Vagina (tissue), 2 donors: ENCODE measurements at regions not wholly inside any gene's neighbourhood (a gene's known extent, or its start where the extent isn't known, plus 50 kb on each side); places are given as distances from the start of the nearest gene placed in this dataset.

Experiments used
- DNase-seq, 2 donors: peaks; one replicate each; pipeline ENCODE4 v3.0.0-alpha.2; 2017; ENCODE audit errors: extremely low spot score in 2 of 2
- H3K27ac ChIP-seq: fragments of 200-600 bp; sonication (generic); one replicate; pipeline ENCODE4 v1.5.1; 2019
- H3K27me3 ChIP-seq: fragments of 200-600 bp; sonication (generic); one replicate; pipeline ENCODE4 v1.5.1; 2019
- H3K36me3 ChIP-seq, 2 donors: fragments of 200-600 bp; sonication (generic); one replicate each; pipeline ENCODE4 v1.5.1; 2017 to 2019
- H3K4me1 ChIP-seq: fragments of 200-600 bp; sonication (generic); one replicate; pipeline ENCODE4 v1.5.1; 2019
- H3K4me3 ChIP-seq, 2 donors: fragments of 200-600 bp; sonication (generic); 1 replicate in 1 of 2; 2 replicates in 1 of 2; pipeline ENCODE4 v1.5.1; 2016 to 2019
- H3K9me3 ChIP-seq: fragments of 200-600 bp; sonication (generic); one replicate; pipeline ENCODE4 v1.5.1; 2019
- CTCF ChIP-seq, 3 experiments: fragments of 450-650 bp in 2 of 3; fragments of 200-600 bp in 1 of 3; sonication (generic) in 1 of 3; IDR thresholded peaks; one replicate each; pipeline ENCODE4 v1.5.1; 2017 to 2019; ENCODE audit warnings: antibody characterized with exemption in 3 of 3, mild to moderate bottlenecking in 2 of 3, moderate library complexity in 2 of 3
- POLR2A ChIP-seq, 2 donors: fragments of 450-650 bp; IDR thresholded peaks; one replicate each; pipeline ENCODE4 v1.6.1; 2017; ENCODE audit warnings: antibody characterized with exemption in 2 of 2, mild to moderate bottlenecking in 2 of 2, moderate library complexity in 2 of 2
- POLR2AphosphoS5 ChIP-seq, 2 donors: sonication (generic); formaldehyde crosslinking; IDR thresholded peaks; one replicate each; pipeline ENCODE4 v1.9.0; 2017; ENCODE audit warnings: antibody characterized with exemption in 2 of 2, mild to moderate bottlenecking in 2 of 2, low read depth in 1 of 2; ENCODE audit not compliant: insufficient read depth in 1 of 2
- intact Hi-C: fragments of 100-400 bp; cut with DNase I; formaldehyde crosslinking; loops from one replicate; pipeline ENCODE4 v1.15.1; 2023

- intact Hi-C loops = no loop called here
Observed at GRCh38 chr11:127574478-127574877, 573.9 kb upstream of the KIRREL3 start.

GRCh38 chr11:127568891-127569290 lies 568.3 kb upstream of the KIRREL3 start:
- intact Hi-C loops = no loop called here
- Histone ChIP-seq H3K4me1 (no peaks in the 10 kb centered on the region), H3K36me3 (no peaks in the 10 kb centered on the region), H3K9me3 (no peaks in the 10 kb centered on the region), H3K4me3 (no peak overlapping the region), H3K27me3 (no peaks in the 10 kb centered on the region), H3K27ac (no peak overlapping the region)
- DNase-seq = no peak
- no peak for TF ChIP-seq POLR2A (IDR thresholded peaks at IDR 0.05)
- no peak for TF ChIP-seq CTCF (IDR thresholded peaks at IDR 0.05)
- TF ChIP-seq POLR2AphosphoS5 (IDR thresholded peaks at IDR 0.05; ENCODE audit: insufficient read depth in 1 of 2, low read depth in 1 of 2) = no peak

More at GRCh38 chr11:127574478-127574877, 573.9 kb upstream of the KIRREL3 start:
- Histone ChIP-seq H3K27ac (no peak overlapping the region), H3K4me3 (no peak overlapping the region), H3K4me1 (no peaks in the 10 kb centered on the region), H3K9me3 (no peaks in the 10 kb centered on the region), H3K27me3 (no peaks in the 10 kb centered on the region), H3K36me3 (no peaks in the 10 kb centered on the region)
- TF ChIP-seq POLR2A (IDR thresholded peaks at IDR 0.05) (no peak), CTCF (IDR thresholded peaks at IDR 0.05) (no peak), POLR2AphosphoS5 (IDR thresholded peaks at IDR 0.05; ENCODE audit: insufficient read depth in 1 of 2, low read depth in 1 of 2) (no peak)
- DNase-seq = no peak

GRCh38 chr11:127567237-127567932 lies 566.8 kb upstream of the KIRREL3 start:
- no peak for TF ChIP-seq CTCF (IDR thresholded peaks at IDR 0.05)
- no peak for TF ChIP-seq POLR2AphosphoS5 (IDR thresholded peaks at IDR 0.05; ENCODE audit: insufficient read depth in 1 of 2, low read depth in 1 of 2)
- no peak for TF ChIP-seq POLR2A (IDR thresholded peaks at IDR 0.05)
- Histone ChIP-seq H3K4me1 (no peaks in the 10 kb centered on the region), H3K9me3 (no peaks in the 10 kb centered on the region), H3K36me3 (no peaks in the 10 kb centered on the region), H3K4me3 (no peak overlapping the region), H3K27ac (no peak overlapping the region), H3K27me3 (no peaks in the 10 kb centered on the region)
- DNase-seq = no peak
- intact Hi-C loops = no loop called here

- intact Hi-C loops = no loop called here
- no peaks in the 10 kb centered on the region for H3K27me3 ChIP-seq
- no peak overlapping the region for H3K27ac ChIP-seq
- H3K4me1 ChIP-seq = no peaks in the 10 kb centered on the region
- no peak overlapping the region for H3K4me3 ChIP-seq
- H3K36me3 ChIP-seq = no peaks in the 10 kb centered on the region
- no peak for TF ChIP-seq POLR2A (IDR thresholded peaks at IDR 0.05)
- no peak for TF ChIP-seq POLR2AphosphoS5 (IDR thresholded peaks at IDR 0.05; ENCODE audit: insufficient read depth in 1 of 2, low read depth in 1 of 2)
- no peak for DNase-seq
- H3K9me3 ChIP-seq = no peaks in the 10 kb centered on the region
Observed at GRCh38 chr11:127564810-127565209, 564.2 kb upstream of the KIRREL3 start.

- DNase-seq = no peak
- no peaks in the 10 kb centered on the region for H3K27me3 ChIP-seq
- no peak for TF ChIP-seq POLR2AphosphoS5 (IDR thresholded peaks at IDR 0.05; ENCODE audit: insufficient read depth in 1 of 2, low read depth in 1 of 2)
- TF ChIP-seq CTCF (IDR thresholded peaks at IDR 0.05) = no peak
- no peak for TF ChIP-seq POLR2A (IDR thresholded peaks at IDR 0.05)
- no peaks in the 10 kb centered on the region for H3K9me3 ChIP-seq
- no peak overlapping the region for H3K27ac ChIP-seq
- no peaks in the 10 kb centered on the region for H3K4me1 ChIP-seq
- no peaks in the 10 kb centered on the region for H3K36me3 ChIP-seq
- H3K4me3 ChIP-seq = no peak overlapping the region
- intact Hi-C loops = no loop called here
Observed at GRCh38 chr11:127559978-127560377, 559.4 kb upstream of the KIRREL3 start.
